CD4-positive, alpha-beta T cell (primary cell): ENCODE measurements at regions not wholly inside any gene's neighbourhood (a gene's known extent, or its start where the extent isn't known, plus 50 kb on each side); places are given as distances from the start of the nearest gene placed in this dataset.

Experiments used
- ATAC-seq: fragments of 200-7000 bp; cut with Tn5 transposase; one replicate; pipeline ENCODE4 v1.10.0; 2022; ENCODE audit warnings: mild to moderate bottlenecking; ENCODE audit not compliant: poor library complexity
- CTCF ChIA-PET: fragments of 350-600 bp; sonication (Branson Sonifier 250); formaldehyde crosslinking; loops from one replicate; lab custom pipeline; 2021; ENCODE audit warnings: antibody characterized with exemption, inconsistent platforms; lab: Charles Lee
- POLR2A ChIA-PET: fragments of 350-600 bp; sonication (Branson Sonifier 250); formaldehyde crosslinking; loops from one replicate; lab custom pipeline; 2021; ENCODE audit warnings: antibody characterized with exemption, inconsistent platforms; lab: Charles Lee
- DNase-seq, 14 experiments: peaks; one replicate each; pipeline ENCODE4 v3.0.0-alpha.2; 2013 to 2020; ENCODE audit warnings: mixed read lengths in 2 of 14
- H3K27ac ChIP-seq, 2 donors: one replicate each; pipeline versions ENCODE4 v1.5.1 to v1.7.0; 2013; ENCODE audit warnings: low read length in 2 of 2, low read depth in 1 of 2, mild to moderate bottlenecking in 1 of 2
- H3K27me3 ChIP-seq, 2 experiments: 1 replicate in 1 of 2; 2 replicates in 1 of 2; pipeline versions ENCODE4 v1.6.1 to v1.7.0; 2013; ENCODE audit warnings: low read length in 2 of 2, control low read depth in 1 of 2, mild to moderate bottlenecking in 1 of 2, moderate library complexity in 1 of 2; ENCODE audit not compliant: insufficient read depth in 2 of 2, control insufficient read depth in 1 of 2
- H3K36me3 ChIP-seq: one replicate; pipeline ENCODE4 v1.6.1; 2013; ENCODE audit warnings: low read length, control low read depth; ENCODE audit not compliant: insufficient read depth
- H3K4me1 ChIP-seq: one replicate; pipeline ENCODE4 v1.6.1; 2013; ENCODE audit warnings: low read length, control low read depth; ENCODE audit not compliant: insufficient read depth
- H3K4me3 ChIP-seq: one replicate; pipeline ENCODE4 v1.5.1; 2013; ENCODE audit warnings: mild to moderate bottlenecking, low read length, moderate library complexity
- H3K9me3 ChIP-seq, 2 experiments: 1 replicate in 1 of 2; 2 replicates in 1 of 2; pipeline versions ENCODE4 v1.6.1 to v1.7.0; 2013; ENCODE audit warnings: low read length in 2 of 2, mild to moderate bottlenecking in 2 of 2, control low read depth in 1 of 2, moderate library complexity in 1 of 2; ENCODE audit not compliant: control insufficient read depth in 1 of 2, insufficient read depth in 1 of 2
- H3K27ac Mint-ChIP-seq: one replicate; pipeline ENCODE4 v1.8.0; 2020; ENCODE audit warnings: mixed read lengths
- H3K27me3 Mint-ChIP-seq: one replicate; pipeline ENCODE4 v1.8.0; 2021; ENCODE audit warnings: mixed read lengths
- H3K36me3 Mint-ChIP-seq: one replicate; pipeline ENCODE4 v1.8.0; 2021; ENCODE audit warnings: low read depth, mixed read lengths
- H3K4me1 Mint-ChIP-seq: one replicate; pipeline ENCODE4 v1.8.0; 2021; ENCODE audit warnings: low read depth, mixed read lengths
- H3K4me3 Mint-ChIP-seq: one replicate; pipeline ENCODE4 v1.8.0; 2020; ENCODE audit warnings: mild to moderate bottlenecking, mixed read lengths
- H3K9me3 Mint-ChIP-seq: one replicate; pipeline ENCODE4 v1.8.0; 2020; ENCODE audit warnings: mixed read lengths
- CTCF ChIP-seq: fragments of 200-600 bp; IDR thresholded peaks from one replicate; pipeline ENCODE4 v1.8.0; 2022; ENCODE audit warnings: antibody characterized with exemption, mild to moderate bottlenecking
- intact Hi-C, 2 experiments: fragments of 100-400 bp; cut with DNase I in 1 of 2; cut with micrococcal nuclease in 1 of 2; formaldehyde crosslinking; loops; one replicate each; pipeline versions ENCODE4 v1.15.1 to v1.9.0; 2023 to 2025; cut with DNase I, micrococcal nuclease

- H3K36me3 ChIP-seq: no peaks in the 10 kb centered on the region
- Mint-ChIP-seq H3K9me3 (peaks cover 4% of the 10 kb centered on the region), H3K4me1 (no peaks in the 10 kb centered on the region), H3K36me3 (no peaks in the 10 kb centered on the region), H3K27me3 (no peaks in the 10 kb centered on the region), H3K27ac (no peak overlapping the region), H3K4me3 (no peak overlapping the region)
- ATAC-seq (no peak), DNase-seq (no peak)
- H3K27me3 ChIP-seq: no peaks in the 10 kb centered on the region
- no peak overlapping the region for H3K4me3 ChIP-seq
- H3K4me1 ChIP-seq: no peaks in the 10 kb centered on the region
- POLR2A ChIA-PET: no interaction called here
- CTCF ChIA-PET: no interaction called here
- peaks cover 0 to 4% of the 10 kb centered on the region in 2 experiments for H3K9me3 ChIP-seq
- TF ChIP-seq CTCF: no peak
- no peak overlapping the region for H3K27ac ChIP-seq
- intact Hi-C loops: no loop called here
These were observed 421.9 kb upstream of the PRICKLE1 start for GRCh38 chr12:43011383-43011926.

GRCh38 chr12:43009846-43010240, 420.3 kb upstream of the PRICKLE1 start:
- H3K4me3 ChIP-seq: no peak overlapping the region
- H3K9me3 ChIP-seq: no peaks in the 10 kb centered on the region
- H3K36me3 ChIP-seq: no peaks in the 10 kb centered on the region
- H3K27me3 ChIP-seq: no peaks in the 10 kb centered on the region
- ChIA-PET CTCF (no interaction called here), POLR2A (no interaction called here)
- Mint-ChIP-seq H3K36me3 (no peaks in the 10 kb centered on the region), H3K27me3 (no peaks in the 10 kb centered on the region), H3K4me1 (no peaks in the 10 kb centered on the region), H3K9me3 (peaks cover 2% of the 10 kb centered on the region), H3K27ac (no peak overlapping the region), H3K4me3 (no peak overlapping the region)
- TF ChIP-seq CTCF: no peak
- H3K4me1 ChIP-seq: no peaks in the 10 kb centered on the region
- no peak overlapping the region for H3K27ac ChIP-seq
- ATAC-seq (no peak), DNase-seq (no peak)
- intact Hi-C loops: no loop called here

GRCh38 chr12:43008953-43009845, 419.7 kb upstream of the PRICKLE1 start:
- Mint-ChIP-seq H3K9me3 (peaks cover 2% of the 10 kb centered on the region), H3K27ac (no peak overlapping the region), H3K4me3 (no peak overlapping the region), H3K4me1 (no peaks in the 10 kb centered on the region), H3K27me3 (no peaks in the 10 kb centered on the region), H3K36me3 (no peaks in the 10 kb centered on the region)
- TF ChIP-seq CTCF: no peak
- H3K9me3 ChIP-seq: no peaks in the 10 kb centered on the region
- H3K4me1 ChIP-seq: no peaks in the 10 kb centered on the region
- H3K27ac ChIP-seq: no peak overlapping the region
- no peak for ATAC-seq
- no peak for DNase-seq
- POLR2A ChIA-PET: no interaction called here
- intact Hi-C loops: no loop called here
- CTCF ChIA-PET: no interaction called here
- no peaks in the 10 kb centered on the region for H3K36me3 ChIP-seq
- no peaks in the 10 kb centered on the region for H3K27me3 ChIP-seq
- H3K4me3 ChIP-seq: no peak overlapping the region
